Ovary (tissue), 3 donors: ENCODE measurements at regions not wholly inside any gene's neighbourhood (a gene's known extent, or its start where the extent isn't known, plus 50 kb on each side); places are given as distances from the start of the nearest gene placed in this dataset.

ENCODE experiments used
- EP300 ChIP-seq: sonication (generic); formaldehyde crosslinking; IDR thresholded peaks from one replicate; pipeline ENCODE4 v1.6.1; 2017; ENCODE audit warnings: antibody characterized with exemption
- TF ChIP-seq, protein P1 (sequence below), 3 donors: fragments of 450-650 bp in 2 of 3; fragments of 200-600 bp in 1 of 3; IDR thresholded peaks; one replicate each; pipeline versions ENCODE4 v1.5.1 to v1.8.0; 2016 to 2022; ENCODE audit warnings: antibody characterized with exemption in 3 of 3, mild to moderate bottlenecking in 1 of 3
- donor health status: DM: no; HTN: no; CAD: no.

DNA sequence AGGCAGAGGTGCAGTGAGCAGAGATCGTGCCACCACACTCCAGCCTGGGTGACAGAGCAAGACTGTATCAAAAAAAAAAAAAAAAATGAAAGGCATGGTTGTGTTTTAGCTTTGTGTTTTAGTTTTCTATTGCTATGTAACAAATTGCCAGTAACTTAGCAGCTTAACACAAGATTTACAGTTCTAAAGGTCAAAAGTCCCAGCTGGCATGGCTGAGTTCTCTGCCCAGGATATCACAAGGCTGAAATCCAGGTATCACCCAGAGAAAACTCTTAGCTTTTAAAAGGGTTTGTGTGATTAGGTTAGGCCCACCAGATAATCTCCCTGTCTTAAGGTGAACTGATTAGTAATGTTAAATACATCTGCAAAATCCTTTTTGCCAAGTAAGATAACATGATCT, 107.7 kb upstream of the YPEL5 start:
- TF ChIP-seq, protein P1, sequence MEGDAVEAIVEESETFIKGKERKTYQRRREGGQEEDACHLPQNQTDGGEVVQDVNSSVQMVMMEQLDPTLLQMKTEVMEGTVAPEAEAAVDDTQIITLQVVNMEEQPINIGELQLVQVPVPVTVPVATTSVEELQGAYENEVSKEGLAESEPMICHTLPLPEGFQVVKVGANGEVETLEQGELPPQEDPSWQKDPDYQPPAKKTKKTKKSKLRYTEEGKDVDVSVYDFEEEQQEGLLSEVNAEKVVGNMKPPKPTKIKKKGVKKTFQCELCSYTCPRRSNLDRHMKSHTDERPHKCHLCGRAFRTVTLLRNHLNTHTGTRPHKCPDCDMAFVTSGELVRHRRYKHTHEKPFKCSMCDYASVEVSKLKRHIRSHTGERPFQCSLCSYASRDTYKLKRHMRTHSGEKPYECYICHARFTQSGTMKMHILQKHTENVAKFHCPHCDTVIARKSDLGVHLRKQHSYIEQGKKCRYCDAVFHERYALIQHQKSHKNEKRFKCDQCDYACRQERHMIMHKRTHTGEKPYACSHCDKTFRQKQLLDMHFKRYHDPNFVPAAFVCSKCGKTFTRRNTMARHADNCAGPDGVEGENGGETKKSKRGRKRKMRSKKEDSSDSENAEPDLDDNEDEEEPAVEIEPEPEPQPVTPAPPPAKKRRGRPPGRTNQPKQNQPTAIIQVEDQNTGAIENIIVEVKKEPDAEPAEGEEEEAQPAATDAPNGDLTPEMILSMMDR (IDR thresholded peaks at IDR 0.05) = no peak
- TF ChIP-seq EP300 = no peak
